Skin epidermis (tissue), 12 donors: ENCODE measurements at regions not wholly inside any gene's neighbourhood (a gene's known extent, or its start where the extent isn't known, plus 50 kb on each side); places are given as distances from the start of the nearest gene placed in this dataset.
"Not testable (repeated sequence)": the region's sequence is repeated elsewhere in the genome, so short reads cannot be mapped to it uniquely, and the experiment has no call there.

Experiments used
- H3K27ac ChIP-seq, 21 experiments: fragments of 200-600 bp; sonication (generic) in 11 of 21; one replicate each; pipeline ENCODE4 v1.5.0; 2020; ENCODE audit warnings: mild to moderate bottlenecking in 3 of 21, inconsistent platforms in 2 of 21, moderate library complexity in 2 of 21
- H3K4me3 ChIP-seq, 7 experiments: fragments of 200-600 bp; sonication (generic) in 2 of 7; one replicate each; pipeline ENCODE4 v1.5.0; 2020; ENCODE audit warnings: inconsistent platforms in 2 of 7, mild to moderate bottlenecking in 2 of 7, moderate library complexity in 1 of 7

DNA sequence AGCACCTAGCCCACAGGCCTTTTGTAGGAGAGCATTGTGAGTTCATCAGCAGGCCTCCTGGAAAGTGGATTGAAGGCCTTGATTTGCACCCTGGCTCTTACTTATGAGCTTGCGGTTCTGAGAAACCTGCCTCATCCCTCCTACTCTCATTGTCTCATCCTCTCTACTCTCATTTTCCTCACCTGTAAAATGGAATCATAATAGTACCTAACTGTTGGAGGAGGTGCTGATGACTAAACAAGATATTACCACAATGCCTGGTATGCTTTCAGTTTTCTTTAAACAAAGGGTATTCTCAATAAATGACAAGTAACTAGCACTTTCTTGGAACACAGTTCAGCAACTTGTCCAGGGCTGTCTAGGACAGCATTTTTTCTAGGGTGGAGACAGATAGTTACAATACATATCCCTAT lies 243.1 kb upstream of the MAF start:
- Histone ChIP-seq H3K27ac (no peak overlapping the region), H3K4me3 (no peak overlapping the region)

DNA sequence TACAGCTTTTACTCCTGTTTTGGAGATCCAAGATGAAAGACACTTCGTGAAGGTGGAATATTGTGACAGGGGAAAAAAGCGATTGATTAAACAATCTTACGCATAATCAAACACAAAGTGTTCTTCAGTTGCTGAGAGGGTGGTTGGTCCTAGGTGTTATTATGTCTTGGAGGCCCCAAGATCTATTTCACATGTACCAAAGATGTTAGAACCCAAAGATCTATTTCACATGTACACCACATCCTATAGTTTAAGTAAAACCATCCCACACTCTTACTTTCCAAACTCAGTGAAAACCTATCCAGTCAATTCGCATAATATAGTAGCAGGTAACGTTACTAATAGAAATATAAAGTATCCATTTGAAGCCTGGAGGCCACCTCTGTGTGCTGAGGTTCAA lies 242.6 kb upstream of the MAF start:
- Histone ChIP-seq H3K27ac (no peak overlapping the region), H3K4me3 (no peak overlapping the region)

DNA sequence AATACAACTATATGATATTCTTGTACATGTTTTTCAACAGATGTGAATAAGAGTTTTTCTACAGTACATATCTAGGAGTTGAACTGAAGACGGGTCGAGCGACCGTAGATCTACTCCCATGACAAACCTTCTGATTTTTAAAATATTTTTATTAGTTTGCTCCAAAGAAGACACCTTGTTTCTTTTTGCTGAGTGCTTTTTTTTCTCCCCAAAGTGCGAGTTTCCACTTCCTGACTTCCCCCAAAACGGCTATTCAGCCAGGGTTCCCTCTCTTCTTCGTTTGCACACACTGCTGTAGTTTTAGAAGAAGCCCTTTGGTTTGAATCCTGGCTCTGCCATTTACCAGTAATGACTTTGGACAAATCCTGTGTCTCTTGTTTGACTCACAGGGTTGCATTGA lies 241.7 kb upstream of the MAF start:
- H3K27ac ChIP-seq = no peak overlapping the region
- no peak overlapping the region for H3K4me3 ChIP-seq

DNA sequence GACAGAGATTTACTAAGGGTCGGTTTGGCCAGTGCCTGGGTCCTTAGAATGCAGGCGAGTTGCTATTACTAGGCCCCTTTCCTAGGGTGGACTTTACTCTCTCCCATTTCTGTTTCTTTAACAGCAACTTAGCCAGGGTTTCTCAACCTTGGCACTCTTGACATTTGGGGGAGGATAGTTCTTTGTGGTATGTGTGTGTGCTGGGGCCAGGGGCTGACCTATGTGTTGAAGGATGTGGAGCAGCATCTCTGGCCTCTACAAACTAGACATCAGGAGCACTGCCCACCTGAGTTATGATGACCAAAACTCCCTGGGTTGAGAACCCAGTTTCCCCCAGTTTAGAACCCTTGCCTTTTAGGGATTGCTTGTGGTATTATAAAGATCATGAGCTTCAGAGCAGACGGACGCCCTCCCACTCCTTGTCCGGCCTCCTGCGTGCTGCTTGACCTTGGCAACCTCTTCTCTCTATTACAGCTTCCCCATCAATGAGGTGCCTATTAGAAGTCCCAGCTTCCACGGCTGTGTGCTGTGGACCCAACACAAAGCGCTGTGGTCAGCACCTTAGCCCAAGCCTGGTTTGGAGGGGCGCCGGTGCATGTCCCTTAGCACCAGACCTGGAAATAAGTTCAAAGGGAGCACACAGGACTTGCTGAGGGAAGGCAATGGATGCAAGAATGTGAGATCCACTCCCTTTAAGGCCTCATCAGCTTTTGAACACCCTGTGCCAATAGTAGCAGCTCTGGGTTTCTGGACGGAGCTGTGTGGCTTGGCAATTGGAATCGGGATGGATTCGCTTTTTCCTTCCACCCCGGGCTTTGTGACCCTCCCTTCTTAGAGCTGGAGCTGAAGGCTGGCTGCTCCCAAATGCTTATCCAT lies 239.2 kb upstream of the MAF start:
- no peak overlapping the region for H3K4me3 ChIP-seq
- H3K27ac ChIP-seq = peak overlapping the region in 4 of 21 experiments; percentile 11 to 54 (median 32)

DNA sequence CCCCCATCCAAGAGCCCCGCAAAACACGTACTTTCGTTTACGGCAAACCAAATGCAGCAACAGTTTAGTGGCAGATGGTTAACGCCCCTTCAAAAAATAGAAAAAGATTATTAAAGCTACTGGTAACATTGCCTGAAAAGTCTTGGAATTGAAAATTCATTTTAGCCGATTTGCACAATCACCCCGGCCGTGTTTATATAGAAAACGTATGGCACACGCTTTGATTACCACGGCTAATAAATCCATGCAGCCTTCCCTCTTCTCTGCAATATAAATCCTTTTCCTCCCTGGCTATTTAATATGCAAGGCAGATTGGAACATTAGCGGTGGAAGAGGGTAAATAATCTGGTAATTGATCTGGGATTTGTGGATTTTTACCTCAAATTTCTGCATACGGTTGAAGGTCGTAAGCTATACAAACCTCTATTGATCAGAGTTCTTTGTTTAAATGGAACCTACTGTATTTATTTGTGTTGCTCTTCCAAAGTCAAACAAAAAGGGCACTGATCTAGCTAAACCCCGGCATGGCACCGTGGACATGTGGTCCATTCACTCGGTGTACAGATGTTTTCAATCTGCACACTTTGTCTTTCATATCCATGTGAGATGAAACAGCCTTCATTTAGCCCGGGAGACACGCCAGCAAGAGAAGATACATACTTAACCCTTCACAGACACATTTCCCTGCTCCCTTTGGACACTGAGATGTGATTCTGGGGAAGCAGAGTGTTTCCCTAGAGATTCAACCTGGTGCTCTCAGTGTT lies 238.1 kb upstream of the MAF start:
- Histone ChIP-seq H3K27ac (peak overlapping the region in 4 of 21 experiments; percentile 19 to 54 (median 39)), H3K4me3 (no peak overlapping the region)

DNA sequence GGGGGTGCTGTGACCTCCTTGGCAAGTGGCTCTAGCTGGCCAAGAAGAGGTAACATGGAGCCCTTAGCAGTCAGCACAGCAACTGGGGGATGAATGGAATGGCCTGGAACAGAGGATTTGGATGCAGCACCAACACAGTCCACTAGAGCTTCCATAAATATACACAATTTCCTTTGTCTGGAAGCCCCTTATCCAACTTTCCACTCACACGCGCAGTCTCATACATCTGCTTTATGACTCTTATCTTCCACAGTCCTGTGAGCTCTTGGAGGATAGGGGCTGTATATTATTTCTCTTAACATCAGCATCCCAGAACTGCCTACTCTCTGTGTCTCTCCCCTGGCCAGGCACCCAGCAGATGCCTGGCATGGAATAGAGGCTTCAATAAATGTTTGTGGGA lies 235.6 kb upstream of the MAF start:
- Histone ChIP-seq H3K27ac (peak overlapping the region in 5 of 21 experiments; percentile 26 to 40 (median 39)), H3K4me3 (no peak overlapping the region)

DNA sequence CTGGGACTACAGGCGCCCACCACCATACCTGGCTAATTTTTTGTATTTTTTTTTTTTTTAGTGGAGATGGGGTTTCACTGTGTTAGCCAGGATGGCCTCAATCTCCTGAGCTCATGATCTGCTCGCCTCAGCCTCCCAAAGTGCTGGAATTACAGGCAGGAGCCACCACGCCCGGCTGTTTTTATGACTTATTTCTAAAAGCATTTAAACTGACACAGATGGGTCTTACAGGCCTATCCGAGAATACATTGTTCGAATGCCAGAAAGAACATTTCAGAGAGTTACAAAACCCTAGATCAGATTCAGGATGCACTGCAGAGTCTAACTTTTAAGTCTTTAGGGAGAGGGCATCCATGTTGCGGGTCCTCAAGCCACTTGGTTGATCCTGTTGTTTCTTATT lies 234.7 kb upstream of the MAF start:
- peak overlapping the region in 2 of 21 experiments; percentile 8 to 26 for H3K27ac ChIP-seq

DNA sequence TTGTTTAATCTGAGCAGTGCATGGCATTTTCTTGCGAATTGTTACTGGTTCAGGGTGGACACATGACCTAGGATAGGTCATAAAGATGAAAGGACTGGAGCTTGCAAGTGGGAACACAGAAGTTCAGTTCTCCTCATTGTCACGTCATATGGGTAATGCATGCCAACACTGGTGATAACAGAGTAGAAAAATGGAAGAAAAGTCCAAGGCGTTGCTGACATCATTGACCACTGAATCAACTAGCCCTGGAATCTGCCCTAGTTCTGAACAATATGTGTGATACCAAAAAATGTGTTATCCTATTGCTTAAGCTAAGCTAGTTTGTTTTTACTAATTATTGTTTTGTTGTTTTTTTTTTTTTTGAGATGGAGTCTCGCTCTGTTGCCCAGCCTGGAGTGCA lies 234.2 kb upstream of the MAF start:
- H3K4me3 ChIP-seq = no peak overlapping the region
- H3K27ac ChIP-seq = peak overlapping the region in 1 of 21 experiments; percentile 8

More for the DNA sequence above, 234.7 kb upstream of the MAF start:
- no peak overlapping the region for H3K4me3 ChIP-seq

DNA sequence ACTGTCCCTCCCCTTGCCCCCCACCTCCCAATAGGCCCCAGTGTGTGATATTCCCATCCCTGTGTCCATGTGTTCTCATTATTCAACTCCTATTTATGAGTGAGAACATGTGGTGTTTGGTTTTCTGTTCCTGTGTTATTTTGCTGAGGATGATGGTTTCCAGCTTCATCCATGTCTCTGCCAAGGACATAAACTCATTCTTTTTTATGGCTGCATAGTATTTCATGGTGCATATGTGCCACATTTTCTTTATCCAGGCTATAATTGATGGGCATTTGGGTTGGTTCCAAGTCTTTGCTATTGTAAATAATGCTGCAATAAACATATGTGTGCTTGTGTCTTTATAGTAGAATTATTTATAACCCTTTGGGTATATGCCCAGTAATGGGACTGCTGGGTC lies 233.5 kb upstream of the MAF start:
- H3K27ac ChIP-seq, H3K4me3 ChIP-seq: not testable (repeated sequence)

DNA sequence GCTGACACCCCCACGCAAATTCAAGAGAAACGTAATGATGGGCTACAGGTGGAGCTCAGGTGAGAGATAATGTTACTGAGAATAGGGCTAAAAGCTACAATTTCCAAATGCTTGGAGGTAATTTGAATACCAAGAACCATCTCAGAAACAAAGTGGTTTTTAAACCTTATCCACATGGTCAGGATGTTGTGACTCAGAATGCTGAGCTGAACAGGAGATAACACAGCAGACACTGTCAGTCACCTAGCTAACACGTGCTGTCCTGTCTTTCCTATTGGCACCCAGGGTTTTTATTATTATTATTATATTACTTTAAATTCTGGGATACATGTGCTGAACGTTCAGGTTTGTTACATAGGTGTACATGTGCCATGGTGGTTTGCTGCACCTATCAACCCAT lies 233.0 kb upstream of the MAF start:
- Histone ChIP-seq H3K4me3 (no peak overlapping the region), H3K27ac (no peak overlapping the region)

DNA sequence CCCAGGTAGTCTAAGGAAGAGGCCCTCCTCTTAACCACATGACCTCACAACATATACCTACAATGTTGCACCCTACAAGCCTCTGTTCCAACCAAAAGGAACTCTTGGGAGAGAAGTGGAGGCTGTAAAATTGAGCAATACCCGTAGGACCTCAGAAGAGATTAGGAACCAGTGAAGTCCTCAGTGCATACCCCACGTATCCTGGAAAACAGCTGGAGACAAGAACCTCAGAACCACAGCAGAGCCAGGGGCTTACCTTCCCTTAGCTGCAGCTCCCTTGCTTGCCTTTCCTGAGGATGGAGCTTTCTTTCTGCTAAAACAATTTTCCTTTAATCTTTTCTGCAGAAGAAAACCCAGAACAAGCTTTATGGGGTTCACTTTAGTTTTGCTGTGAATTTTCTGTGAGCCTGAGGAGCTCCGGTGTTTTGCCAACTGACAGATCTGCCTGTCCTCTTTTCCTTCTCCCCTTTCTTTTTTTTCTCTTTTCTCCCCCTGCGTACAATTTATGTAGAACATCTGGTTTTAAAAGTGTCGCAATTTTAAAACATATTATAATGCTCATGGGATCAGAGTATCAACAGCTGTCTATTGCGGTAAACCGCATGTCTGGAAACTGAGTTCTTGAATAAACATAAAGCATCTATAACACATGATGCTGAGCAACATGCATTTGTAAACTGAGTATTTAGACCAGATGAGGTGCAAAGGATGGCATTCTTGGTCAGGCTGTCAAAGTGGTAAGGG lies 226.4 kb upstream of the MAF start:
- Histone ChIP-seq H3K27ac (no peak overlapping the region), H3K4me3 (no peak overlapping the region)

DNA sequence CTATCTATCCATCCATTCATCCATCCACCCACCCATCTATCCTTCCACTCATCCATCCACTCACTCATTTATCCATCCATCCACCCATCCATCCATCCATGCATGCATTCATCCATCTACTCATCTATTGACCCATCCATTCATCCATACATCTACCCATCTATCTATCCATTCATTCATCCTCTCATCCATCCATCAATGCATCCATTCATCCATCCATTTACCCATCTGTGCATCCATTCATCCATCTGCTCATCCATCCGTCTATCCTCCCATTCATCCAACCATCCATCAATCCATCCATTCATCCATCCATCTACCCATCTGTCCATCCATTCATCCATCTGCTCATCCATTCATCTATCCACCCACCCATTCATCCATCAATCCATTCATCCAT lies 224.5 kb upstream of the MAF start:
- Histone ChIP-seq H3K27ac (no peak overlapping the region), H3K4me3 (no peak overlapping the region)

DNA sequence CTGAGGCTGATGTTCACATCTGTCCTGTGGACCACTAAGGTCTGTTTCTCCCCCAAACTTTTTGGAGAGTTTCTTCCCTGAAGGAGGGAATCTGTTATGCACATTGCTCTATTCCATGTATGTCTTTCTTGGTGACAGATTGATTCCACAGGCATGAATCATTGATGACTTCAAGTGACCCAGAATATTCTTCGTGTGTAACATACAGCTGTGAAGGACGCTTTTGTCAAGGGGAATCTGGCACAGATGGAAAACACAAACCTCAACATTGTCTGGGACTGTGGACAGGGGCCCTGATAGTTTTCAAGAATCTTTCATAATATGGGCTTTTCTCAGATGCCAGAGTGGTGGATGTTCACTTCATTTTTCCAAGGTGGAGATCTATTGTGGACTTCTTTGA lies 223.1 kb upstream of the MAF start:
- no peak overlapping the region for H3K4me3 ChIP-seq
- no peak overlapping the region for H3K27ac ChIP-seq

DNA sequence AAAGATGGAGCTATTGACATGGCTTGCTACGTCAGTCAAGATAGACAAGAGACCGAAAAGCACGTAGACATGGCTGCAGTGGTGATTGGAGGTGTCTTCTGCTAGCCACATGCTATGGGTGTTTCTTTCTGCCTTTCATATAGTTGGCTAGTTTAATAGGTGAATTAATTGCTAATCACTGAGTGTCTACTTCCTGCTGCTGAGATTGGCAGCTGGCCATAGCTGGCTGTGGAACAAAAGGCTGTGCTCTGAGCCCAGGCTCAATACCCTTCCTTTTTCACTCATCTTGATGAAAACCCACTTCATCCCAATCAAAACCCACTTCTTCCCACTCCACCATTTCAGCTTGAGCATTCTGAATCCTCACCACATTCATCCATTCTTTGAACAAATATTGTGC lies 221.4 kb upstream of the MAF start:
- Histone ChIP-seq H3K4me3 (no peak overlapping the region), H3K27ac (no peak overlapping the region)

DNA sequence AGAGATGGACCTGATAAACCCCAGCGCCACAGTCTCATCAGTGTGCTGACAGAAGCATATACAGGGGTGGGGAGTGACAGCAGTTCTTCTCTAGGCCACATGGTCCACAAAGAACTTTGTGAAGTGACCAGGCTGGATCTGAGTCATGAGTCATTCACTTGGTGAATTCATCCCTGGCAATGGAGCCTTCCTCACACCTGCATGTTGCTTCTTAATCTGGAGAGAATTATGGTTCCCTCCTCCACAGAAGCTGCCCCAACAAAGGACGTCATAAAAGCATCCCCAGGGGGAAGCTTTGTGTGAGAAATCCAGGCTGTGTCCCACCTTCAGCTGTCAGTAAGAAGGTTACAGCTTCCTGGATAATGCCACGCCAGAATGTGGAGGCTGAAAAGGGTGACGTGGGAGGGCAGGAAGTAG lies 215.6 kb upstream of the MAF start:
- H3K4me3 ChIP-seq = no peak overlapping the region
- no peak overlapping the region for H3K27ac ChIP-seq

DNA sequence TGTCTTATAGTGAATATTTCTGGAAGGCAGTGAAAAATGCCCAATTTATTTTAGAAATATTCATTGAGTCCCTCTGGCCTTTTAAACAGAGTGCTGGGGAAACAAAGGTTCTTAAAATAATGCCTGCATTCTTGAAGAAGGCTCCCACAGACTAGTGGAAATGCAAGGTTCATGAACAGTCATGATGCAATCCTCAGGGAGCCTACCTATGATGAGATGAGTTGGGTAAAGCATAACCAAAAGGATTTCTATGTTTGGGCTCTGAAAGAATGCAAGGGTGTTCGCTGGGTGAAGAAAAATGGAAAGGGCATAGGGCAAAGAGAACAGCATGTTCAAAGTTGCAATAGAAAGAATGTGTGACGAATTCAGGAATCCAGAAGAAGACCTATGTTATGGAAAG lies 214.5 kb upstream of the MAF start:
- Histone ChIP-seq H3K4me3 (no peak overlapping the region), H3K27ac (no peak overlapping the region)

DNA sequence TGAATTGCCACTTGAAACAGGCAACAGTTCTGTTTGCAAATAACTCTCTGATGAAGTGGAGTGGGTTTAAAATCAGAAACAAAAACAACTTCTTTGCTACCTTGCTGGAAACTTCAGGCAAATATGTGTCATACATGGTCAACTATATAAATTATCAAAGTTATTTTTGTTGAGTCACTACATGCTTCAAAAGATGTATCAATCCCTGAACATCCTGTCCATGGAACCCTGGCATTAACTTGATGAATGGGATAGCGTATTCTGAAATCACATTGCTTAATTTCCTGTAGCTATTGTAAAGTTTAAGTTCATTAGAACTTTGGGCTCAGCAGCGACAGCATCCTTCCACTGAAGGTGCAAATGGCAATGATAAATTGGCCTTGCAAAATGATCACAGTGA lies 213.6 kb upstream of the MAF start:
- Histone ChIP-seq H3K27ac (no peak overlapping the region), H3K4me3 (no peak overlapping the region)

DNA sequence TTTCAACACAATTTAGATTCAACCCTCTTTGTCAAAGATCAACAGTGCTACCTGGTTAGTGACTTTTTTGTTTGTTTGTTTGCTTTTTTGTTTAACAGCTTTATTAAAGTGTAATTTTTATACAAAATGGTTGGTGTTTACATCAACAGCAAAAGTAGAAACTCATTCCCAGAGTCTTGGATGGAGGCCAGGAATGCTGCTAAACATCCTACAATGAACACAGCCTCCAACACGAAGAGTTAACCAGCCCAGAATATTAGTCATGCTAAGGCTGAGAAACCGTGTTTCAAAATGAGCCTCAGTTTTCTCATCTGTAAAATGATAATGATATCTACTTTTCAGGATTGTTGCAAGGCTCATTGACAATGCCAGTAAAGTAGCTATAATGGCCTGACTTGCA lies 211.0 kb upstream of the MAF start:
- peak overlapping the region in 1 of 21 experiments; percentile 30 for H3K27ac ChIP-seq
- no peak overlapping the region for H3K4me3 ChIP-seq

DNA sequence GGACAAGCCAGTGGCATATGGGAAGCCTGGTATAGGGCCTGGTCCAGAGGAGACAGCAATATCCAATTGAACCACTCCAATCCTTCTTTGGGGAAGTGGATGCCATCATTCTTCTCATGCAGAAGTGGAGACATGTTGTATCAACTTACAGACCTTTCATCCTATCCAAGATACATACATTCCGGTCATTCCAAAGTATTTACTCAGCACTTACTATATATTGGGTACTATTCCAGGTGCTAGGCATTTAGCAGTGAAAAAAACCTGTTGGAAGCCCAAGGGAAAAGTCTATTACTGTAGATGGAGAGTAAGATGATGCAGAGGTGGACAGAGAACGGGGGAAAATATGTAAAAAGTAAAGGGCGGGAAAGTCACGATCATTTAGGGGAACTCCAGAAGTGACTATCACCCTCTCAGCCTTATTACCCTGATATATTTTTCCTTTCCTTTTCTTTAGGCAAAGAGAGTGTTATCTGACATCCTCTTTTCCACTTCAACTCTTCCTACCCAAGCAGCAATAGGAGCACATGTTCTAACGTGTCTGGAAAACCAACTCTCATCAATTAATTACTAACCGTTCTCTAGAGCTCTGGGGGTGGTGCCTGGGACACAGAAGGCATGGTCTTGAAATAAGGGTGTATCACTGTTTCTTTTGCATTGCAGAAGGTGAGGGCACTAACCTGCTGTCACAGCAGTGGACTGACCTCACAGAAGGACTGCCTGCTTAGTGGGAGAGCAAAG lies 210.1 kb upstream of the MAF start:
- Histone ChIP-seq H3K4me3 (no peak overlapping the region), H3K27ac (peak overlapping the region in 4 of 21 experiments; percentile 25 to 38 (median 28))

DNA sequence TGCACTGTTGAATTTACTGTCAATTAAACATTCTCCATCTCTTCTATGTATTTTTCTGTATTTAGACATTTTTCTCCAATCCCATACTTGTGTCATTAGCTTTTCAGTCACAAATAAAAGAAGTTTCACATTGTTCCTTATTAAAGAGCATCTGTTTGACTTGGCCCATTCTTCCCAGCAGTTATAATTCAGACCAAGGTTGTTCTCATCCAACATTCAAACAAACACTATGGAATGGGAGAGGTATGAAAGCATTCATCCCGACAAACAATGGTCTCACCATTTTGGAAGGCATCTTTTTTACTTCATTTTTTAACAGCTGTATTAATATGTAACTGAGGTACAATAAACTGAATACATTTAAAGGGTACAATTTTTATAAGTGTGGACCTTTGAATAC lies 208.8 kb upstream of the MAF start:
- Histone ChIP-seq H3K4me3 (no peak overlapping the region), H3K27ac (peak overlapping the region in 1 of 21 experiments; percentile 25)
